ENCODE measurements at regions not wholly inside any gene's neighbourhood (a gene's known extent, or its start where the extent isn't known, plus 50 kb on each side); places are given as distances from the start of the nearest gene placed in this dataset.

DNA sequence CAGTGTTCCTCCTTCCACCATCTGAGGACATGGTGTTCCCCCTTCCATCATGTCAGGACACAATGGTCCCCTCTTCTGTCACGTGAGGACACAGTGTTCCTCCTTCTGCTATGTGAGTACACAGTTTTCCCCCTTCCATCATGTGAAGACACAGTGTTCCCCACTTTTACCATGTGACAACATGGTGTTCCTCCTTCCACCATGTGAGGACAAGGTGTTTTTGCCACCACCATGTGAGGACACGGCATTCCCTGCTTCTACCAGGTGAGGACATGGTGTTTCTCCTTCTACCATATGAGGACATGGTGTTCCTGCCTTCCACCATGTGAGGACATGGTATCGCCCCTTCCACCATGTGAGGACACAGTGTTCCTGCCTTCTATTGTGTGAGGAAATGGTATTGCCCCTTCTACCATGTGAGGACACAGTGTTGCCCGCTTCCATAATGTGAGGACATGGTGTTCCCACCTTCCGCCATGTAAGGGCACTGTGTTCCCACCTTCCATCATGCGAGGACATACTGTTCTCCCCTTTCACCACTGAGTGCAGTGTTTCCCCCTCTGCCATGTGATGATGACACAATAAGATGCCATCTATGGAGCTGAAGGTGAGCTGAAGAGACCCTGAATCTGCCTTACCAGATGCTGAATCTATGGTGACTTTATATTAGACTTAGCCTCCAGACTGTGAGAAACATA is 132.3 kb downstream of the FCRL5 start:
- Mint-ChIP-seq H3K4me3 (no peak overlapping the region), H3K27ac (no peak overlapping the region), H3K36me3 (no peaks in the 10 kb centered on the region), H3K4me1 (peaks cover 0 to 2% (median 0%) of the 10 kb centered on the region in 3 donors), H3K27me3 (peaks cover 3% of the 10 kb centered on the region), H3K9me3 (no peaks in the 10 kb centered on the region)

DNA sequence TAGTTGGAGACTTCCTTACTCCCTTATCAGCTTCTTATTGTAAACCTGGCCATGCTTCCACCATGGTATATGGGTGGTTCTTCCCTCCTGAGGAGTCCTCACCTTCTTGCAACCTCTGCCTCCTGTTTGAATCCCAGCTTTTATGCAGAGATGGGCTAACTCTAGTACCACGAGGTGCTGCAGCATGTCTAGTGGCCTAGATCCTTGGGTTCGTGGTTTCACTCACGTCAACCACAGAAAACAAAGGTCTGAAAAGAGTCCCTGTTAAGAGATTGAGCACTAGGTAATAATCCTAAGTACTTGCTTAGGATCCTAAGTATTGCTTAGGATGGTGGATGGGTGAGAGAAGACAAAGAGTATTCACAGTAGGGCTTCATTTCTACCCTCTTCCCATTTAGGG is 133.7 kb downstream of the FCRL5 start:
- peaks cover 0 to 2% (median 0%) of the 10 kb centered on the region in 3 donors for H3K4me1 Mint-ChIP-seq
- H3K27ac Mint-ChIP-seq = no peak overlapping the region
- H3K9me3 Mint-ChIP-seq = no peaks in the 10 kb centered on the region
- no peak overlapping the region for H3K4me3 Mint-ChIP-seq
- peaks cover 5% of the 10 kb centered on the region for H3K27me3 Mint-ChIP-seq
- H3K36me3 Mint-ChIP-seq = no peaks in the 10 kb centered on the region

DNA sequence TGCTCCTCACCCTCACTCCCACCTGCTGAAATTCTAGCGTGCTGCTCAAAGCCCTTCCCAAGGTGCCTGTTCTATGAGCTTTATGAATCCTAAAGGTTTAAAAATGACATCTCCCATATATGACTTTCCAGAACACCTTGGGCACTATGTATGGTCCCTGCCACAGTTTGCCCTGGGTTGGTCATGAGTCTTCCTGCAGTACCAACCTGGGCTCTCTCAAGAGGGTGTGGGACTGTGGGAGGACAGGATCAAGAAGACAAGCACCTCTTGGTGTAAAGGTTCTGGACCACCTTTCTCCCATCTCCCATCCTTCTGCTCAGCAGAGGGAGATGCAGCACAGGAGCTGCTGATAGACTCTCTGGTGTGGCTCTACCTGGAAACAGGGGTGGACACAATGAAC is 134.1 kb downstream of the FCRL5 start:
- Mint-ChIP-seq H3K27ac (peak overlapping the region in 1 of 3 donors; percentile 29), H3K4me3 (no peak overlapping the region), H3K9me3 (no peaks in the 10 kb centered on the region), H3K27me3 (peaks cover 5% of the 10 kb centered on the region), H3K36me3 (no peaks in the 10 kb centered on the region), H3K4me1 (peaks cover 0 to 2% (median 0%) of the 10 kb centered on the region in 3 donors)

DNA sequence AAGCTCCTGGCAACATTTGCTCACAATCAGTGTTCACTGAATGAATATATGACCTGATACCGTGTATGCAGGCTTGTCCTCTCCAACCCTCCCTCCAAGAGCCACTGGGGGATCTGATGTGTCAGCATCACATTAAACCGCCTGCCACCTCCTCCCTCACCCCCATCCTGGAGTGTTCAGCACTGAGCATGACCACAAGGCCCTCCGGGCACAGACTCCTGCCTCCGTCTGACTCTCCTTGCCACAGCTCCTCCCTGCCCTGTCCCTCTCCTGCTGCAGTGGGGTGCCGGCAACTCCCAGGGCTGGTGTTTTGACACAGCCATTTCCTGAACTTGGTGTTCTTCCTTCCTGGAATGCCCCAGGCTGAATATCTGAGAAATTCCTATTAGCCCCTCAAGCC is 136.7 kb downstream of the FCRL5 start:
- Mint-ChIP-seq H3K4me1 (peaks cover 0 to 2% (median 0%) of the 10 kb centered on the region in 3 donors), H3K27ac (no peak overlapping the region), H3K4me3 (no peak overlapping the region), H3K36me3 (no peaks in the 10 kb centered on the region), H3K27me3 (peaks cover 5% of the 10 kb centered on the region), H3K9me3 (no peaks in the 10 kb centered on the region)

DNA sequence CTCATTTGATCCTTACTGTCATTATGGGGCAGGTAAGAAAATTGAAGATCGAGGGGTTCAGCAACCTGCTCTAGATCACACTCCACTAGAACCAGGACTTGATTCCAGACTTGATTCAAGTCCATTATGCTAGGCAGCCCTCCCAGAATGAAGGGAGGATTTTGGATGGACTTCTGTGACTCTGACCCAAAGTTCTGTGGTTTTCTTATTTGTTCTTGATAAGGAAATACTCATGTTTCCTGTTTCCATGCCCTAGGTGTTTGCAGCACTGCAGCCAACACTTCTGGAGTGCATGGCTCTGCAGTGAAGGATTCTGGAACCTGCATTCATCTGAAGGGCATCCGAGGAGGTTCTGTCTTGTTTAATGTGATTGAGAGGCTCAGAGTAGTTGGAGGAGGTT is 140.0 kb downstream of the FCRL5 start:
- no peaks in the 10 kb centered on the region for H3K4me1 Mint-ChIP-seq

DNA sequence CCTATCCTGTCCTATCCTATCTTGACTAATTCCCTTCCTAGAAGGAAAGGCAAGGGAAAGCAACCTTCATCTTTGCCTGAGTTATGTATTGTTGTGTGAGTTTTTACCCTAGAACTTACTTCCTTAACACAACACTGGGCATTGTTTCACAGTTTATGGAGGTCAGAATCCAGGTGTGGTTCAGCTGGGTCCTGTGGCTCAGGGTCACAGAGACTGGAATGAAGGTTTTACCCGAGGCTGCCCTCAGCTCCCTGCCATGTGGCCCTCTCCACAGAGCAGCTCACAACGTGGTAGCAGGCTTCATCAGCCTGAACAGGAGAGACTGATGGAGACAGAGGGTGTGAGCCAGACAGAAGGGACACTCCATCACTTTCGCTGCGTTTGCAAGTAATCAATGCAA is 140.5 kb downstream of the FCRL5 start:
- no peaks in the 10 kb centered on the region for H3K36me3 Mint-ChIP-seq
- no peaks in the 10 kb centered on the region for H3K4me1 Mint-ChIP-seq
- H3K27ac Mint-ChIP-seq = no peak overlapping the region
- H3K4me3 Mint-ChIP-seq = no peak overlapping the region
- peaks cover 5% of the 10 kb centered on the region for H3K27me3 Mint-ChIP-seq
- no peaks in the 10 kb centered on the region for H3K9me3 Mint-ChIP-seq

More for the DNA sequence above, 140.0 kb downstream of the FCRL5 start:
- Mint-ChIP-seq H3K27ac (no peak overlapping the region), H3K36me3 (no peaks in the 10 kb centered on the region), H3K4me3 (no peak overlapping the region), H3K9me3 (no peaks in the 10 kb centered on the region), H3K27me3 (peaks cover 5% of the 10 kb centered on the region)

DNA sequence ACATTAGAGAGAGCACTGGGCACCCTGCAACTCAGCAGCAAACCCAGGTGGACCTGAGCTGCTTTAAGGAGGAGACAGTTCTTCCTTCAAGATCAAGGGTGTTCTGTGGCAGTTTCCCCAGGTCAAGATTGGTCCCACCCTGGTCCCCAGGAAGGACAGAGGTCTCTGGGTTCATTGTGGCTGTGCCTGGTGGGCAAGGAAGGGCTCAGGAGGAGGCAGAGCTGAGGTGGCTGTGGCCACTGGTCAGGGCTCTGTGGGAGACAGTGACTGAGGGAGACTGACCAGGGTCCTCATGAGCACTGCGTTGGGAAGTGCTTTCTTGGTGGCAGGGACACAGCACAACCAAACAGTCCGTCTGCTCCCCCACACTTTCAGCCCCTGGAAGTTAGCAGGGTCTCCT is 141.3 kb downstream of the FCRL5 start:
- Mint-ChIP-seq H3K27ac (no peak overlapping the region), H3K4me3 (no peak overlapping the region), H3K4me1 (no peaks in the 10 kb centered on the region), H3K36me3 (no peaks in the 10 kb centered on the region), H3K27me3 (peaks cover 5% of the 10 kb centered on the region), H3K9me3 (no peaks in the 10 kb centered on the region)

DNA sequence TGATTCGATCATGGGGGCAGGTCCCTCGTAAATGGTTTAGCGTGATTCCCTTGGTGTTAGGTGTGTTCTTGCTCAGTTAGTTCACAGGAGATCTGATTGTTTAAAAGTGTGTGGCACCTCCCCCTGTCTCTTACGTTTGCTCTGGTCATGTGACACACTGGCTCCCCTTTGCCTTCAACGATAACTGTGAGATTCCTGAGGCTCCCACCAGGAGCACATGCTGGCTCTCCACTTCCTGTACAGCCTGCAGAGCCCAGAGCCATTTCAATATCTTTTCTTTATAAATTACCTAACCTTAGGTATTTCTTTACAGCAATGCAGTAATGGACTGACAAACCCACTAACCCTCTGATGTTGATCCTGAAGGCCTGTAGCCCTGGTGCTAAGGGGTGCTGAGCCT is 141.9 kb downstream of the FCRL5 start:
- H3K36me3 Mint-ChIP-seq = no peaks in the 10 kb centered on the region
- H3K4me1 Mint-ChIP-seq = no peaks in the 10 kb centered on the region
- no peak overlapping the region for H3K27ac Mint-ChIP-seq
- peaks cover 4% of the 10 kb centered on the region for H3K27me3 Mint-ChIP-seq
- H3K9me3 Mint-ChIP-seq = no peaks in the 10 kb centered on the region
- no peak overlapping the region for H3K4me3 Mint-ChIP-seq

DNA sequence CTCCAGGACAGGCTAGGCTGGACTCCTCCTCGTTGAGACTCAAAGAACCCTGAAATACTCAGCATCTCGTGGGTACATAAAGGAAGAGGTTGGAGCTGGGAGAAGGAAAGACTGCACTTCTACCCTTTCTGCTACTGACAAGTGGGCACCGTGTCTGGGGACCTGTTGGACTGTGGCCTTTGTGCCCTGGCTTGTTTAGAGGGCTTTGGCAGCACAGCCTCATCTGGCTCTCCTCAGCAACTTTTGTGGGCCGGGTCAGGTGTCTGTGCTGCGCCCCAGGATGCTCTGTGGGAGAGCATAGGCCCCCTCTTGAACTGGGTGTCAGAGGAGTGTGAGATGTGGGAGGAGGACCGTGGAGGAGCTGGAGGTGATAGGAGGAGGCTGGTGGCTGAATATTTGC is 142.4 kb downstream of the FCRL5 start:
- no peak overlapping the region for H3K27ac Mint-ChIP-seq

DNA sequence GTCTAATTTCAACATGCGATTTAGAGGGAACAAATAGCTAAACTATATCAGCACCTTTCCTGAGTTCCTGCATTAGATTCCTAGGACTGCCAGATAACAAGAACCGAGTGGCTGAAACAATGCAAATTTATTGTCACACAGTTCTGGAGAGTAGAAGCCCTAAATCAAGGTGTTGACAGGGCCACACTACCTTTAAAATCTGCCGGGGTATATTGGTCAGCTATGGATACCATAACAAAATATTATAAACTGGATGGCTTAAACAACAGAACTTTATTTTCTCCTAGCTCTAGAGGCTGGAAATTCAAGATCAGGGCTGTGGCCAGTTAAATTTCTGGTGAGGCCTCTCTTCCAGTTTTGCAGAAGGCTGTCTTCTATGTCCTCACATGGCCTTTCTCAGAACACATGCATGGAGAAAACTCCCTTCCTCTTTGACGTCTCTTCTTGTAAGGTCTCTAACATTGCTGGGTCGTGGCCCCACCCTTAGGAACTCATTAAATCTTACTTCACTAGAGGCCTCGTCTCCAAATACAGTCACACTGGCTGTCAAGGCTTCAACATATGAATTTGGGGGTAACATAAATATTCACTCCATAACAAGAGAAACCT is 144.3 kb downstream of the FCRL5 start:
- no peaks in the 10 kb centered on the region for H3K27me3 Mint-ChIP-seq
- H3K36me3 Mint-ChIP-seq = no peaks in the 10 kb centered on the region
- H3K4me3 Mint-ChIP-seq = no peak overlapping the region
- no peaks in the 10 kb centered on the region for H3K9me3 Mint-ChIP-seq
- H3K4me1 Mint-ChIP-seq = peaks cover 8 to 10% (median 8%) of the 10 kb centered on the region in 3 donors
- no peak overlapping the region for H3K27ac Mint-ChIP-seq

More for the DNA sequence above, 142.4 kb downstream of the FCRL5 start:
- Mint-ChIP-seq H3K9me3 (no peaks in the 10 kb centered on the region), H3K27me3 (peaks cover 1% of the 10 kb centered on the region), H3K4me3 (no peak overlapping the region), H3K4me1 (no peaks in the 10 kb centered on the region), H3K36me3 (no peaks in the 10 kb centered on the region)

DNA sequence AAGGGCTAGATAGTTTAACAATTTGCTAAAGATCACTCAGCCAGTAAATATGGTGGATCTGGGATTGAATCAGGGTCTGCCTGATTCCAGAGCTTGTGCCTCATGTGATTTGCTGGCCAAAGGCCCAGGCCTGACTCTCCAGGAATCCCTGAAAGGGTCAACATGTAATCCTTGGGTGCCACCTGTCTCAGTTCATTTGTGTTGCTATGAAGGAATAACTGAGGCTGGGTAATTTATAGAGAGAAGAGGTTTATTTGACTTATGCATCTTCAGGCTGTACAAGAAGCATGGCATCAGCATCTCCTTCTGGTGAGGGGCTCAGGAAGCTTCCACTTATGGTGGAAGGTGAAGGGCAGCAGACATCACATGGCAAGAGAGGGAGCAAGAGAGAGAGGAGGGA is 144.9 kb downstream of the FCRL5 start:
- H3K4me1 Mint-ChIP-seq = peaks cover 8 to 14% (median 12%) of the 10 kb centered on the region in 3 donors
- H3K27me3 Mint-ChIP-seq = peaks cover 1% of the 10 kb centered on the region
- H3K27ac Mint-ChIP-seq = no peak overlapping the region
- no peak overlapping the region for H3K4me3 Mint-ChIP-seq
- H3K36me3 Mint-ChIP-seq = no peaks in the 10 kb centered on the region
- no peaks in the 10 kb centered on the region for H3K9me3 Mint-ChIP-seq

DNA sequence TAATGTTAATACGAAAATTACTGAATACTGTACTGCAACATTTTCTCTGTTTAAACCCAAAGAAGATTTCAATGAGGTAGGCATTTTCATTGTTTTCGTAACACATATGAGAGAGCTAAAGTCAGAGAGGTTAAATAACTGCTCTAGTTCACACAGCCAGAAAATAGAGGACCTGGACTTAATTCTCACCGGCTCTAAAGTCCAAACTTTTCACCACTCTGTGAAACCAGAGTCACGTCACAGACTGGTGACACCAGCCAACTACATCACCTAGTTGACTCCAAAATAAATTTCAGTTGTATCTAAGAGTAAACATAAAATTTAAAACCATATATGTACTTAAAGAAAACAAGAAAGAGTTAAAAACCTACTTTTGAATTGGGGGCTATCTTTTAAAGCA is 146.7 kb downstream of the FCRL5 start:
- H3K27me3 Mint-ChIP-seq = peaks cover 1% of the 10 kb centered on the region
- no peak overlapping the region for H3K27ac Mint-ChIP-seq
- no peaks in the 10 kb centered on the region for H3K36me3 Mint-ChIP-seq
- H3K4me3 Mint-ChIP-seq = no peak overlapping the region
- no peaks in the 10 kb centered on the region for H3K9me3 Mint-ChIP-seq
- H3K4me1 Mint-ChIP-seq = peaks cover 8 to 19% (median 12%) of the 10 kb centered on the region in 3 donors

DNA sequence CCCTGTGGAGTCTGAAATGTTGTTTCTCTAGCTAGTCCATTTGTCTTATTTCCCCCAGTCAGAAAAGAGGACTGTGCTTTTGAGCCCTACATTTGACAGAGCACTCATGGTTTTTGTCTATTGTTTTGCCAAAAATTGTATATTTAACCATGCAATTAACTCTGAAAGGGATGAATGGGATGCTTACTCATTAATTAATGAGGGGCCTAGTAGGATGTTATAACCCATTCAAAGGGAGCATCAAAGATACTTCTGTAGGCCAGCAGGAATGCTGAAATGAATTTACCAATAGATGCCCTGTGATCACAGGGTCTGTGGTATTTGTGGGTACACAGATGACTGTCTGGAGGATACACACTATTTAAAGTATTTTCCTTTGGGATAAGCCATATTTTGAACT is 147.7 kb downstream of the FCRL5 start:
- Mint-ChIP-seq H3K27me3 (peaks cover 3% of the 10 kb centered on the region), H3K36me3 (no peaks in the 10 kb centered on the region), H3K9me3 (no peaks in the 10 kb centered on the region), H3K27ac (no peak overlapping the region), H3K4me1 (peaks cover 8 to 19% (median 12%) of the 10 kb centered on the region in 3 donors), H3K4me3 (peak overlapping the region in 1 of 4 donors; percentile 50)

DNA sequence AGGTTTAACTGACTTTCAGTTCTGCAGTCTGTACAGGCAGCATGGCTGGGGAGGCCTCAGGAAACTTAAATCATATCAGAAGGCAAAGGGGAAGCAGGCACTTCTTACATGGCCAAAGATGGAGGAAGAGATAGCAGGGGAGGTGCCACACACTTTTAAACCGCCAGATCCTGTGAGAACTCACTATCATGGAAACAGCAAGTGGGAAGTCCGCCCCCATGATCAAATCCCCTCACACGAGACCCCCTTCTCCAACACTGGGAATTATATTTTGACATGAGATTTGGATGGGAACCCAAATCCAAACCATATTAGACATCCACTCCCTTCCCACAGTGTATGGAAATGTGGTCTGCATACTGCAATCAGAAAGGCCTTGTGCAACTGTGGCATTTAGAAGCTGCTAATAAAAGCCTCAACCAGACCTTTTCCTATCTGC is 148.2 kb downstream of the FCRL5 start:
- H3K4me1 Mint-ChIP-seq = peaks cover 8 to 19% (median 12%) of the 10 kb centered on the region in 3 donors
- H3K36me3 Mint-ChIP-seq = no peaks in the 10 kb centered on the region
- H3K27me3 Mint-ChIP-seq = peaks cover 6% of the 10 kb centered on the region
- peak overlapping the region in 1 of 3 donors; percentile 75 for H3K27ac Mint-ChIP-seq
- H3K4me3 Mint-ChIP-seq = peak overlapping the region in 2 of 4 donors; percentile 25 to 55
- no peaks in the 10 kb centered on the region for H3K9me3 Mint-ChIP-seq

DNA sequence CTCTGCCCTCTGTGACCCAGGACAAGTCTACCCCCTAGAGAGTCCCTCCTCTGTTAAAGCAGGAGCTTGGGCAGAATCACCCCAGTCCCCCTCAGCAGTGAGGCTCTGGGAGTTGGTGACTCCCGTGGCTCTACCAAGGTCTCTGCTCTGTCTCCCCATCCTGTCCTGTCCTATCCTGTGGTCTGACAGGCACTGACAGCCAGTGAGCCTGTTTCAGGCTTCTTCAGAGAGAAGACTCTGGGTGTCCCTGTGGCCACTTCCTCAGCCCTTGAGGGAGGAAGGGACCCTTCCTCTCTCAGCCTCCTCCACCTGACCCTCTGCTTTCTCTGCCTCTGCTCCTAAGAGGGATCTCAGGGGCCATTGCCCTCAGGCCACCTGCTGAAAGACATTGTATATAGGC is 148.7 kb downstream of the FCRL5 start:
- peak overlapping the region in 2 of 4 donors; percentile 25 to 55 for H3K4me3 Mint-ChIP-seq
- H3K4me1 Mint-ChIP-seq = peaks cover 8 to 19% (median 12%) of the 10 kb centered on the region in 3 donors
- H3K27me3 Mint-ChIP-seq = peaks cover 10% of the 10 kb centered on the region

DNA sequence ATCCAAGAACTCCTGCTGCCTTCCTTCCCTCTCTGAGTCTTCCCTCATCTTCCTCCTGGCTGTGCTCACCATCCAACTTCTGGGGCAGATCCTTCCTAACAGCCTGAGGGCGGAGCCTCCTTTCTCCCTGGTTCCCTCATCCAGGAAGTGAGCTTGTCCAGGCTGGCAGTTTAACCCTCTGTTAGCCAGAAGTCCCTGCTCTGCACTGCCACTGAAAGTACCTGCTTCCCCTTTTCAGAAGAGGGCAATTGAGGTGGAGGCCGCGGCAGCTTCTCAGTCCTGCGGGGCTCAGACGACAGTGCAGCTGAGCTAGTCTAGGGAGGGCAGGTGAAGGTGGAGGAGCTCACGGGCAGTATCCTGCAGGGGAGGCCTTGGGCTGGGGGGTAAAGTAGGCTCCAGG is 149.1 kb downstream of the FCRL5 start:
- Mint-ChIP-seq H3K4me1 (peaks cover 8 to 19% (median 12%) of the 10 kb centered on the region in 3 donors), H3K36me3 (no peaks in the 10 kb centered on the region), H3K9me3 (no peaks in the 10 kb centered on the region), H3K4me3 (no peak overlapping the region), H3K27me3 (peaks cover 10% of the 10 kb centered on the region), H3K27ac (peak overlapping the region in 1 of 3 donors; percentile 75)

More for the DNA sequence above, 148.7 kb downstream of the FCRL5 start:
- Mint-ChIP-seq H3K9me3 (no peaks in the 10 kb centered on the region), H3K27ac (peak overlapping the region in 1 of 3 donors; percentile 75), H3K36me3 (no peaks in the 10 kb centered on the region)
